Trophoblast cell (in vitro differentiated cells and primary cell): ENCODE measurements at regions not wholly inside any gene's neighbourhood (a gene's known extent, or its start where the extent isn't known, plus 50 kb on each side); places are given as distances from the start of the nearest gene placed in this dataset.

Experiments used
- DNase-seq, 2 donors: peaks; one replicate each; pipeline ENCODE4 v3.0.0-alpha.2; 2016
- H2AFZ ChIP-seq: 2 replicates; pipeline ENCODE4 v1.6.1; 2013; ENCODE audit warnings: low read length, moderate library complexity, mild to moderate bottlenecking; ENCODE audit not compliant: insufficient read depth, poor library complexity
- H2AK5ac ChIP-seq: 2 replicates; pipeline ENCODE4 v1.6.1; 2013; ENCODE audit warnings: mild to moderate bottlenecking, low read length
- H2BK120ac ChIP-seq: 2 replicates; pipeline ENCODE4 v1.6.1; 2013; ENCODE audit warnings: low read length, mild to moderate bottlenecking, moderate library complexity; ENCODE audit not compliant: insufficient read depth, poor library complexity
- H2BK12ac ChIP-seq: 2 replicates; pipeline ENCODE4 v1.6.1; 2013; ENCODE audit warnings: mild to moderate bottlenecking, low read length, moderate library complexity
- H2BK5ac ChIP-seq: 2 replicates; pipeline ENCODE4 v1.6.1; 2013; ENCODE audit warnings: low read length, low read depth, moderate library complexity, mild to moderate bottlenecking; ENCODE audit not compliant: poor library complexity
- H3K14ac ChIP-seq: 2 replicates; pipeline ENCODE4 v1.6.1; 2013; ENCODE audit warnings: mild to moderate bottlenecking, low read length
- H3K18ac ChIP-seq: 2 replicates; pipeline ENCODE4 v1.6.1; 2013; ENCODE audit warnings: mild to moderate bottlenecking, low read length
- H3K23ac ChIP-seq: 2 replicates; pipeline ENCODE4 v1.6.1; 2013; ENCODE audit warnings: low read length
- H3K27ac ChIP-seq: 2 replicates; pipeline ENCODE4 v1.5.1; 2013; ENCODE audit warnings: low read depth, mild to moderate bottlenecking, inconsistent platforms, low read length, moderate library complexity
- H3K27me3 ChIP-seq: 2 replicates; pipeline ENCODE4 v1.6.1; 2013; ENCODE audit warnings: inconsistent platforms, mild to moderate bottlenecking, low read length, moderate library complexity; ENCODE audit not compliant: insufficient read depth
- H3K36me3 ChIP-seq, 2 experiments: 1 replicate in 1 of 2; 2 replicates in 1 of 2; pipeline ENCODE4 v1.6.1; 2013; ENCODE audit warnings: low read length in 2 of 2, mild to moderate bottlenecking in 2 of 2, moderate library complexity in 1 of 2; ENCODE audit not compliant: insufficient read depth in 2 of 2, control insufficient read depth in 1 of 2
- H3K4ac ChIP-seq: 2 replicates; pipeline ENCODE4 v1.6.1; 2013; ENCODE audit warnings: low read depth, mild to moderate bottlenecking, low read length, moderate library complexity
- H3K4me1 ChIP-seq, 2 experiments: 1 replicate in 1 of 2; 2 replicates in 1 of 2; pipeline ENCODE4 v1.6.1; 2013; ENCODE audit warnings: low read length in 2 of 2, mild to moderate bottlenecking in 2 of 2, moderate library complexity in 1 of 2; ENCODE audit not compliant: insufficient read depth in 2 of 2, control insufficient read depth in 1 of 2
- H3K4me2 ChIP-seq: 2 replicates; pipeline ENCODE4 v1.6.1; 2013; ENCODE audit warnings: inconsistent platforms, mild to moderate bottlenecking, low read length, moderate library complexity
- H3K4me3 ChIP-seq: 2 replicates; pipeline ENCODE4 v1.5.1; 2013; ENCODE audit warnings: mild to moderate bottlenecking, low read depth, low read length, inconsistent platforms
- H3K79me1 ChIP-seq: one replicate; pipeline ENCODE4 v1.6.1; 2013; ENCODE audit warnings: low read length
- H3K79me2 ChIP-seq: 2 replicates; pipeline ENCODE4 v1.6.1; 2013; ENCODE audit warnings: low read length, mild to moderate bottlenecking; ENCODE audit not compliant: control insufficient read depth, insufficient read depth, poor library complexity
- H3K9ac ChIP-seq: 2 replicates; pipeline ENCODE4 v1.6.1; 2013; ENCODE audit warnings: mild to moderate bottlenecking, low read length
- H3K9me3 ChIP-seq: 2 replicates; pipeline ENCODE4 v1.6.1; 2013; ENCODE audit warnings: low read depth, mild to moderate bottlenecking, control low read depth, inconsistent platforms, low read length; ENCODE audit not compliant: insufficient read depth
- H4K12ac ChIP-seq: 2 replicates; pipeline ENCODE4 v1.6.1; 2013; ENCODE audit warnings: low read depth, mild to moderate bottlenecking, low read length, moderate library complexity
- H4K8ac ChIP-seq: 2 replicates; pipeline ENCODE4 v1.6.1; 2013; ENCODE audit warnings: low read depth, mild to moderate bottlenecking, low read length, moderate library complexity
- H4K91ac ChIP-seq: one replicate; pipeline ENCODE4 v1.6.1; 2013; ENCODE audit warnings: low read depth, mild to moderate bottlenecking, low read length, moderate library complexity
- WGBS: extraction: QIAGEN DNeasy Blood & Tissue Kit; methylation state at CpG from one replicate; pipeline ENCODE4 v1.1.7; 2013; ENCODE audit warnings: missing lambda C conversion rate; ENCODE audit not compliant: insufficient read length, insufficient coverage; ENCODE audit errors: extremely low coverage; 5-methylcytosine and 5-hydroxymethylcytosine counted together

DNA sequence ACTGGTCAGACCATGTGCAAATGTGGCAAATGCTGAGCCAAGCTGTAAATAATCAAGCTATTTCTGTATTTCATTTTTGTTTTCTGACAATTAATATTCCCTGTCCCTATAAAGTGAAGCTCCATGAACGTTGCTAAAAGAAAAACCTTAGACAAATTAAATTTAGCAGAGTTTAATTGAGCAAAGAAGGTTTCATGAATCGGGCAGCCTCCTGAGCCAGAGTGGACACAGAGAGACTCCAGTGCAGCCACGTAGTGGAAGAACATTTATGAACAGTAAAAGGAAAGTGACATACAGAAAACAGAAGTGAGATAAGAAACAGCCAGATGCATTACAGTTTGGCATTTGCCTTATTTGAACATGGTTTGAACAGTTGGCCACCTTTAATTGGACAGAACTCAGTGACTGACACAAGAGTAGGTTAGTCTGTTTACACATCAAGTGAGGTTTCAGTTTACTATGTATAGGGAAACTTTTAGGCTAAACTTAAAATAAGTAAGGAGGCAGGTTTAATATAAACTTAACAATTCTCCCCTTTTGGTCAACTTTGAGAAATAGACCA, 69.7 kb downstream of the UFM1 start:
- no peak overlapping the region for H3K23ac ChIP-seq
- no peak overlapping the region for H3K4me2 ChIP-seq
- H3K18ac ChIP-seq = no peak overlapping the region
- no CpG with 5 or more reads among the region's 3 CpGs for WGBS
- H2AFZ ChIP-seq = no peak overlapping the region
- no peaks in the 10 kb centered on the region for H3K79me1 ChIP-seq
- no peak overlapping the region for H3K4me3 ChIP-seq
- H2BK120ac ChIP-seq = no peak overlapping the region
- DNase-seq = no peak
- no peak overlapping the region for H3K27ac ChIP-seq
- H2BK5ac ChIP-seq = no peak overlapping the region
- no peak overlapping the region for H3K4ac ChIP-seq
- H4K8ac ChIP-seq = no peak overlapping the region
- no peak overlapping the region for H2BK12ac ChIP-seq
- H4K12ac ChIP-seq = no peak overlapping the region
- H3K9me3 ChIP-seq = no peaks in the 10 kb centered on the region
- no peak overlapping the region for H2AK5ac ChIP-seq
- H3K4me1 ChIP-seq = no peaks in the 10 kb centered on the region
- H3K79me2 ChIP-seq = no peaks in the 10 kb centered on the region
- H3K9ac ChIP-seq = no peak overlapping the region
- no peak overlapping the region for H4K91ac ChIP-seq
- H3K27me3 ChIP-seq = no peaks in the 10 kb centered on the region
- no peak overlapping the region for H3K14ac ChIP-seq
- H3K36me3 ChIP-seq = no peaks in the 10 kb centered on the region

GRCh38 chr13:38421590-38422560, 72.2 kb downstream of the UFM1 start:
- no peak overlapping the region for H4K12ac ChIP-seq
- H3K14ac ChIP-seq = no peak overlapping the region
- H3K4me1 ChIP-seq = no peaks in the 10 kb centered on the region
- WGBS = no CpG with 5 or more reads among the region's 5 CpGs
- DNase-seq = peak; percentile 30 to 73
- no peak overlapping the region for H3K27ac ChIP-seq
- H2BK120ac ChIP-seq = no peak overlapping the region
- H2BK5ac ChIP-seq = no peak overlapping the region
- no peak overlapping the region for H3K4ac ChIP-seq
- no peak overlapping the region for H3K18ac ChIP-seq
- H3K36me3 ChIP-seq = no peaks in the 10 kb centered on the region
- H2BK12ac ChIP-seq = no peak overlapping the region
- H3K9me3 ChIP-seq = no peaks in the 10 kb centered on the region
- no peak overlapping the region for H3K23ac ChIP-seq
- no peak overlapping the region for H3K9ac ChIP-seq
- no peak overlapping the region for H2AFZ ChIP-seq
- H3K79me1 ChIP-seq = no peaks in the 10 kb centered on the region
- no peak overlapping the region for H3K4me2 ChIP-seq
- H2AK5ac ChIP-seq = no peak overlapping the region
- H4K8ac ChIP-seq = no peak overlapping the region
- no peak overlapping the region for H4K91ac ChIP-seq
- no peaks in the 10 kb centered on the region for H3K79me2 ChIP-seq
- H3K4me3 ChIP-seq = no peak overlapping the region
- H3K27me3 ChIP-seq = no peaks in the 10 kb centered on the region

DNA sequence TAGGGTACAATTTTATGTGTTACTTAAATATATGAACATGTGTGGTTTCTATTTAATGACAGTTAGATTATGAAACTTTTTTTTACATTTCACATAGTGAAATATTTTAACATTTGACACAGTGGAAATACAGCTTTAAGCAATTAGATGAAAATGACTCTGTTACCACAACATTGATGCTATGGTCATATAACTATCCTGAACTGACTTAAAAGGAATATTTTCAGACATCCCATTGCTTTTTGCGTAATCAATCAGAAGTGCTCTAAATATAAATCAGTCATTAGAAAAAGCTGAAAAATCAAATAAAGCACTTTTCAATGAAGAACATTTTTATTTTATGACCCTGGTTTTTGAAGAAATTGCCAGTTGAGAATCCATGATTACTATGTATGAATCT, 80.3 kb downstream of the UFM1 start:
- H3K79me2 ChIP-seq = no peaks in the 10 kb centered on the region
- H2AFZ ChIP-seq = no peak overlapping the region
- no peaks in the 10 kb centered on the region for H3K4me1 ChIP-seq
- no peak overlapping the region for H4K12ac ChIP-seq
- no peaks in the 10 kb centered on the region for H3K9me3 ChIP-seq
- H3K9ac ChIP-seq = no peak overlapping the region
- H3K18ac ChIP-seq = no peak overlapping the region
- H4K8ac ChIP-seq = no peak overlapping the region
- H3K4me3 ChIP-seq = no peak overlapping the region
- DNase-seq = no peak
- H2BK120ac ChIP-seq = no peak overlapping the region
- no peak overlapping the region for H3K4ac ChIP-seq
- H4K91ac ChIP-seq = no peak overlapping the region
- H2AK5ac ChIP-seq = no peak overlapping the region
- H2BK12ac ChIP-seq = no peak overlapping the region
- H3K36me3 ChIP-seq = no peaks in the 10 kb centered on the region
- no peak overlapping the region for H3K27ac ChIP-seq
- no peaks in the 10 kb centered on the region for H3K79me1 ChIP-seq
- WGBS = no CpG with 5 or more reads among the region's 1 CpG
- no peaks in the 10 kb centered on the region for H3K27me3 ChIP-seq
- no peak overlapping the region for H3K14ac ChIP-seq
- no peak overlapping the region for H3K4me2 ChIP-seq
- no peak overlapping the region for H3K23ac ChIP-seq
- H2BK5ac ChIP-seq = no peak overlapping the region

- WGBS = no CpG with 5 or more reads among the region's 1 CpG
- H2BK5ac ChIP-seq = no peak overlapping the region
Observed at GRCh38 chr13:38430796-38431195, 81.1 kb downstream of the UFM1 start.

More at GRCh38 chr13:38430796-38431195, 81.1 kb downstream of the UFM1 start:
- DNase-seq = no peak
- Histone ChIP-seq H3K9me3 (no peaks in the 10 kb centered on the region), H3K4ac (no peak overlapping the region), H3K4me1 (no peaks in the 10 kb centered on the region), H3K23ac (no peak overlapping the region), H4K12ac (no peak overlapping the region), H2AK5ac (no peak overlapping the region), H3K4me3 (no peak overlapping the region), H4K8ac (no peak overlapping the region), H2BK12ac (no peak overlapping the region), H3K36me3 (no peaks in the 10 kb centered on the region), H2AFZ (no peak overlapping the region), H2BK120ac (no peak overlapping the region), H3K79me1 (no peaks in the 10 kb centered on the region), H3K9ac (no peak overlapping the region), H3K27ac (no peak overlapping the region), H3K4me2 (no peak overlapping the region), H4K91ac (no peak overlapping the region), H3K14ac (no peak overlapping the region), H3K27me3 (no peaks in the 10 kb centered on the region), H3K18ac (no peak overlapping the region), H3K79me2 (no peaks in the 10 kb centered on the region)
